ENCODE measurements at regions not wholly inside any gene's neighbourhood (a gene's known extent, or its start where the extent isn't known, plus 50 kb on each side); places are given as distances from the start of the nearest gene placed in this dataset.

GRCh38 chr2:19802086-19802841, 99.5 kb downstream of the TTC32 start:
- H4K5ac ChIP-seq (ENCODE audit: insufficient read length, low read depth, low read length) = no peak overlapping the region
- no peak overlapping the region for H2BK12ac ChIP-seq (ENCODE audit: insufficient read length, low read depth, low read length)
- no peak for DNase-seq
- H3T11ph ChIP-seq (ENCODE audit: low read length) = no peak overlapping the region
- no peak overlapping the region for H2AFZ ChIP-seq (ENCODE audit: low read length)
- H3K56ac ChIP-seq (ENCODE audit: insufficient read length, low read depth, low read length) = no peak overlapping the region
- no peak overlapping the region for H2BK15ac ChIP-seq (ENCODE audit: low read depth, low read length)
- H3K27me3 ChIP-seq (ENCODE audit: insufficient read depth, low read length) = no peaks in the 10 kb centered on the region
- no peak overlapping the region for H4K8ac ChIP-seq (replicated peaks; ENCODE audit: insufficient read length, low read depth, low read length)
- H3K23me2 ChIP-seq (ENCODE audit: insufficient read length, low read depth, low read length, poor library complexity, severe bottlenecking) = no peaks in the 10 kb centered on the region
- WGBS (ENCODE audit: extremely low coverage, insufficient read length, low lambda C conversion rate) = no CpG with 5 or more reads among the region's 4 CpGs
- no peak overlapping the region for H4K91ac ChIP-seq (ENCODE audit: insufficient read length, low read depth, low read length)
- H3K4me2 ChIP-seq (ENCODE audit: insufficient read depth, insufficient read length, low read length) = no peak overlapping the region
- H3K14ac ChIP-seq (ENCODE audit: insufficient read depth, low read length) = no peak overlapping the region; the same call in 1 of the 2 replicates
- no peak overlapping the region for H3K23ac ChIP-seq (ENCODE audit: insufficient read length, low read depth, low read length)
- H3K18ac ChIP-seq (ENCODE audit: insufficient read length, low read depth, low read length) = no peak overlapping the region
- no peak overlapping the region for H3K27ac ChIP-seq (ENCODE audit: insufficient read length, low read depth, low read length)
- H4K20me1 ChIP-seq (ENCODE audit: control insufficient read depth, insufficient read depth, insufficient read length) = no peaks in the 10 kb centered on the region
- H3K4ac ChIP-seq (ENCODE audit: low read depth, low read length) = no peak overlapping the region
- H3K9ac ChIP-seq (ENCODE audit: extremely low read depth, insufficient read length, low read length) = no peak overlapping the region
- no peak overlapping the region for H2BK20ac ChIP-seq (ENCODE audit: low read depth, low read length, poor library complexity, severe bottlenecking)
- Mint-ChIP-seq H3K36me3 (ENCODE audit: insufficient read depth in 1 of 3, low read depth in 3 of 3) (no peaks in the 10 kb centered on the region), H3K9me3 (no peaks in the 10 kb centered on the region), H3K4me3 (no peak overlapping the region), H3K4me1 (peaks cover 0 to 6% of the 10 kb centered on the region in 2 experiments; a peak in 3 of 4 replicates), H3K27ac (no peak overlapping the region), H3K27me3 (ENCODE audit: low read depth) (0 out of 2 replicates have a peak, but pooled peaks cover 2% of the 10 kb centered on the region)
- no peak overlapping the region for H2AK5ac ChIP-seq (ENCODE audit: insufficient read length, low read length)
- no peaks in the 10 kb centered on the region for H3K79me2 ChIP-seq (ENCODE audit: insufficient read depth, low read length)
- no peak overlapping the region for H2BK120ac ChIP-seq (ENCODE audit: low read depth, low read length, poor library complexity, severe bottlenecking)
- H3K4me1 ChIP-seq (ENCODE audit: insufficient read depth, low read length) = no peaks in the 10 kb centered on the region
- TF ChIP-seq, protein P1, sequence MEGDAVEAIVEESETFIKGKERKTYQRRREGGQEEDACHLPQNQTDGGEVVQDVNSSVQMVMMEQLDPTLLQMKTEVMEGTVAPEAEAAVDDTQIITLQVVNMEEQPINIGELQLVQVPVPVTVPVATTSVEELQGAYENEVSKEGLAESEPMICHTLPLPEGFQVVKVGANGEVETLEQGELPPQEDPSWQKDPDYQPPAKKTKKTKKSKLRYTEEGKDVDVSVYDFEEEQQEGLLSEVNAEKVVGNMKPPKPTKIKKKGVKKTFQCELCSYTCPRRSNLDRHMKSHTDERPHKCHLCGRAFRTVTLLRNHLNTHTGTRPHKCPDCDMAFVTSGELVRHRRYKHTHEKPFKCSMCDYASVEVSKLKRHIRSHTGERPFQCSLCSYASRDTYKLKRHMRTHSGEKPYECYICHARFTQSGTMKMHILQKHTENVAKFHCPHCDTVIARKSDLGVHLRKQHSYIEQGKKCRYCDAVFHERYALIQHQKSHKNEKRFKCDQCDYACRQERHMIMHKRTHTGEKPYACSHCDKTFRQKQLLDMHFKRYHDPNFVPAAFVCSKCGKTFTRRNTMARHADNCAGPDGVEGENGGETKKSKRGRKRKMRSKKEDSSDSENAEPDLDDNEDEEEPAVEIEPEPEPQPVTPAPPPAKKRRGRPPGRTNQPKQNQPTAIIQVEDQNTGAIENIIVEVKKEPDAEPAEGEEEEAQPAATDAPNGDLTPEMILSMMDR (conservative IDR thresholded peaks at IDR 0.05) = no peak
- H3K79me1 ChIP-seq (ENCODE audit: insufficient read depth, low read depth, low read length, poor library complexity, severe bottlenecking) = no peaks in the 10 kb centered on the region
- H3K9me3 ChIP-seq (ENCODE audit: control insufficient read depth, low read depth, low read length) = no peaks in the 10 kb centered on the region
- no peak overlapping the region for H2BK5ac ChIP-seq (ENCODE audit: insufficient read length, low read length)

All from H9 (cell line).